Psoas muscle (tissue), 7 donors: ENCODE measurements at regions not wholly inside any gene's neighbourhood (a gene's known extent, or its start where the extent isn't known, plus 50 kb on each side); places are given as distances from the start of the nearest gene placed in this dataset.

Experiments used
- ATAC-seq, 4 donors: fragments of 200-7000 bp; cut with Tn5 transposase; one replicate each; pipeline ENCODE4 v1.9.1; 2020; ENCODE audit warnings: moderate library complexity in 3 of 4, mild to moderate bottlenecking in 2 of 4
- DNase-seq, 2 donors: peaks; one replicate each; pipeline ENCODE4 v3.0.0-alpha.2; 2020
- H3K27ac ChIP-seq: fragments of 200-600 bp; one replicate; pipeline ENCODE4 v1.8.0; 2022
- H3K27me3 ChIP-seq, 3 donors: fragments of 200-600 bp in 1 of 3; one replicate each; pipeline versions ENCODE4 v1.6.1 to v1.8.0; 2013 to 2022; ENCODE audit warnings: low read length in 2 of 3, mild to moderate bottlenecking in 2 of 3, moderate library complexity in 1 of 3; ENCODE audit not compliant: insufficient read depth in 3 of 3
- H3K36me3 ChIP-seq, 2 donors: fragments of 200-600 bp in 1 of 2; one replicate each; pipeline versions ENCODE4 v1.6.1 to v1.8.0; 2013 to 2022; ENCODE audit warnings: low read depth in 1 of 2, mild to moderate bottlenecking in 1 of 2, moderate library complexity in 1 of 2; ENCODE audit not compliant: insufficient read depth in 1 of 2
- H3K4me1 ChIP-seq: fragments of 200-600 bp; one replicate; pipeline ENCODE4 v1.8.0; 2022
- H3K4me3 ChIP-seq: fragments of 200-600 bp; one replicate; pipeline ENCODE4 v1.8.0; 2022; ENCODE audit warnings: mild to moderate bottlenecking
- H3K9me3 ChIP-seq: fragments of 200-600 bp; one replicate; pipeline ENCODE4 v1.8.0; 2022
- CTCF ChIP-seq: fragments of 200-600 bp; IDR thresholded peaks from one replicate; pipeline ENCODE4 v1.8.0; 2022; ENCODE audit warnings: antibody characterized with exemption
- WGBS, 3 donors: extraction: QIAGEN DNeasy Blood & Tissue Kit; methylation state at CpG; one replicate each; pipeline versions ENCODE4 v1.1.6 to v1.1.7; 2013; 5-methylcytosine and 5-hydroxymethylcytosine counted together
- intact Hi-C, 2 donors: fragments of 100-400 bp; cut with DNase I; formaldehyde crosslinking; loops; one replicate each; pipeline versions ENCODE4 v1.11.0 to v1.14.2; 2022
- donor health status: healthy with polysubstance abuse.
- donor health status: DM: no; HTN: no; CAD: no; lungs with moderate emphysema.
- donor health status: Bipolar disorder and iron deficiency.
- donor health status: healthy.
- donor health status: DM: yes; HTN: yes; CAD: no.
- donor health status: DM: no; HTN: no; CAD: no.
- donor health status: DM: yes; HTN: yes; CAD: no.

GRCh38 chr3:72262736-72263135, 477.8 kb upstream of the PROK2 start:
- no peak overlapping the region for H3K27ac ChIP-seq
- no peaks in the 10 kb centered on the region for H3K9me3 ChIP-seq
- TF ChIP-seq CTCF = no peak
- H3K4me1 ChIP-seq = no peaks in the 10 kb centered on the region
- H3K4me3 ChIP-seq = no peak overlapping the region
- intact Hi-C loops = loop anchor here in 1 of 2 donors (1.0 kb wide), 1 partner anchor 15 kb away; no protein-coding TSS in a partner anchor
- WGBS, 3 donors = 36 to 49% (median 42%) methylated on average over 3 of the region's 3 CpGs
- no peaks in the 10 kb centered on the region for H3K36me3 ChIP-seq
- DNase-seq = no peak
- no peak for ATAC-seq
- H3K27me3 ChIP-seq = peaks cover 0 to 3% (median 0%) of the 10 kb centered on the region in 3 donors

GRCh38 chr3:72261566-72262564, 476.9 kb upstream of the PROK2 start:
- ATAC-seq (peak in 3 of 4 donors; percentile 21 to 37 (median 21)), DNase-seq (no peak)
- H3K27me3 ChIP-seq = peaks cover 0 to 6% (median 2%) of the 10 kb centered on the region in 3 donors
- intact Hi-C loops = loop anchor here in 1 of 2 donors (1.0 kb wide), 1 partner anchor 15 kb away; no protein-coding TSS in a partner anchor
- no peak overlapping the region for H3K27ac ChIP-seq
- H3K4me1 ChIP-seq = no peaks in the 10 kb centered on the region
- H3K4me3 ChIP-seq = no peak overlapping the region
- no peak for TF ChIP-seq CTCF
- 59 to 68% (median 67%) methylated on average over 8 of the region's 8 CpGs for WGBS, 3 donors
- H3K36me3 ChIP-seq = no peaks in the 10 kb centered on the region
- no peaks in the 10 kb centered on the region for H3K9me3 ChIP-seq

GRCh38 chr3:72260588-72260910, 475.6 kb upstream of the PROK2 start:
- TF ChIP-seq CTCF = no peak
- Histone ChIP-seq H3K27me3 (peaks cover 0 to 6% (median 2%) of the 10 kb centered on the region in 3 donors), H3K9me3 (no peaks in the 10 kb centered on the region), H3K36me3 (no peaks in the 10 kb centered on the region), H3K27ac (no peak overlapping the region), H3K4me1 (no peaks in the 10 kb centered on the region), H3K4me3 (no peak overlapping the region)
- DNase-seq (no peak), ATAC-seq (no peak)
- intact Hi-C loops = no loop called here
- 59 to 77% (median 60%) methylated on average over 5 of the region's 5 CpGs for WGBS, 3 donors

- no peak overlapping the region for H3K27ac ChIP-seq
- ATAC-seq = no peak
- H3K9me3 ChIP-seq = no peaks in the 10 kb centered on the region
- H3K4me3 ChIP-seq = no peak overlapping the region
- no peak for DNase-seq
- H3K27me3 ChIP-seq = peaks cover 0 to 6% (median 2%) of the 10 kb centered on the region in 3 donors
- H3K36me3 ChIP-seq = no peaks in the 10 kb centered on the region
- intact Hi-C loops = no loop called here
- H3K4me1 ChIP-seq = no peaks in the 10 kb centered on the region
- WGBS, 3 donors = 94 to 96% (median 95%) methylated on average over 7 of the region's 7 CpGs
- no peak for TF ChIP-seq CTCF
Observed at GRCh38 chr3:72259755-72260587, 475.0 kb upstream of the PROK2 start.
